ENCODE measurements at regions not wholly inside any gene's neighbourhood (a gene's known extent, or its start where the extent isn't known, plus 50 kb on each side); places are given as distances from the start of the nearest gene placed in this dataset.

GRCh38 chrX:7784580-7784979 is 58.4 kb upstream of the VCX start:
- no peak overlapping the region for H3K4ac ChIP-seq (ENCODE audit: low read depth, low read length)
- Mint-ChIP-seq H3K36me3 (ENCODE audit: insufficient read depth in 1 of 3, low read depth in 3 of 3) (no peaks in the 10 kb centered on the region), H3K4me3 (no peak overlapping the region), H3K27ac (no peak overlapping the region), H3K9me3 (peaks cover 0 to 11% of the 10 kb centered on the region in 2 experiments; a peak in 3 of 5 replicates), H3K27me3 (ENCODE audit: low read depth) (no peaks in the 10 kb centered on the region), H3K4me1 (no peaks in the 10 kb centered on the region)
- no peak overlapping the region for H3K23ac ChIP-seq (ENCODE audit: insufficient read length, low read depth, low read length)
- no CpG with 5 or more reads among the region's 1 CpG for WGBS (ENCODE audit: extremely low coverage, insufficient read length, low lambda C conversion rate)
- no peak overlapping the region for H3K9ac ChIP-seq (ENCODE audit: extremely low read depth, insufficient read length, low read length)
- H3K56ac ChIP-seq (ENCODE audit: insufficient read length, low read depth, low read length): no peak overlapping the region
- no peak overlapping the region for H2AK5ac ChIP-seq (ENCODE audit: insufficient read length, low read length)
- H3K18ac ChIP-seq (ENCODE audit: insufficient read length, low read depth, low read length): no peak overlapping the region
- no peaks in the 10 kb centered on the region for H3K79me2 ChIP-seq (ENCODE audit: insufficient read depth, low read length)
- DNase-seq: no peak
- H2BK20ac ChIP-seq (ENCODE audit: low read depth, low read length, poor library complexity, severe bottlenecking): no peak overlapping the region
- no peak for TF ChIP-seq CTCF (conservative IDR thresholded peaks at IDR 0.05)
- no peaks in the 10 kb centered on the region for H3K27me3 ChIP-seq (ENCODE audit: insufficient read depth, low read length)
- no peak overlapping the region for H3K14ac ChIP-seq (ENCODE audit: insufficient read depth, low read length)
- H3K27ac ChIP-seq (ENCODE audit: insufficient read length, low read depth, low read length): no peak overlapping the region
- no peaks in the 10 kb centered on the region for H4K20me1 ChIP-seq (ENCODE audit: control insufficient read depth, insufficient read depth, insufficient read length)
- H4K91ac ChIP-seq (ENCODE audit: insufficient read length, low read depth, low read length): no peak overlapping the region
- H4K5ac ChIP-seq (ENCODE audit: insufficient read length, low read depth, low read length): no peak overlapping the region
- H2BK15ac ChIP-seq (ENCODE audit: low read depth, low read length): no peak overlapping the region
- no peaks in the 10 kb centered on the region for H3K9me3 ChIP-seq (ENCODE audit: control insufficient read depth, low read depth, low read length)
- no peaks in the 10 kb centered on the region for H3K4me1 ChIP-seq (ENCODE audit: insufficient read depth, low read length)
- H3K23me2 ChIP-seq (ENCODE audit: insufficient read length, low read depth, low read length, poor library complexity, severe bottlenecking): no peaks in the 10 kb centered on the region
- H2BK5ac ChIP-seq (ENCODE audit: insufficient read length, low read length): no peak overlapping the region
- no peak overlapping the region for H3K4me2 ChIP-seq (ENCODE audit: insufficient read depth, insufficient read length, low read length)
- H2AFZ ChIP-seq (ENCODE audit: low read length): no peak overlapping the region
- H3K79me1 ChIP-seq (ENCODE audit: insufficient read depth, low read depth, low read length, poor library complexity, severe bottlenecking): no peaks in the 10 kb centered on the region
- H2BK12ac ChIP-seq (ENCODE audit: insufficient read length, low read depth, low read length): no peak overlapping the region
- no peak overlapping the region for H2BK120ac ChIP-seq (ENCODE audit: low read depth, low read length, poor library complexity, severe bottlenecking)
- no peak overlapping the region for H4K8ac ChIP-seq (replicated peaks; ENCODE audit: insufficient read length, low read depth, low read length)
- no peak overlapping the region for H3T11ph ChIP-seq (ENCODE audit: low read length)

Measured in H9 (cell line).